Small intestine (tissue), 7 donors: ENCODE measurements at regions not wholly inside any gene's neighbourhood (a gene's known extent, or its start where the extent isn't known, plus 50 kb on each side); places are given as distances from the start of the nearest gene placed in this dataset.

Source experiments
- DNase-seq, 2 donors: peaks; one replicate each; pipeline versions ENCODE4 v3.0.0 to v3.0.0-alpha.2; 2013
- FAIRE-seq: peaks from 2 replicates; lab custom pipeline; 2012; peaks lifted over from hg19 to GRCh38; lab: Jason Lieb, UNC
- H3K27ac ChIP-seq, 3 donors: one replicate each; pipeline ENCODE4 v1.5.1; 2013; ENCODE audit warnings: low read length in 2 of 3, mild to moderate bottlenecking in 2 of 3, control low read depth in 1 of 3, inconsistent platforms in 1 of 3, low read depth in 1 of 3, moderate library complexity in 1 of 3
- H3K27me3 ChIP-seq, 3 donors: one replicate each; pipeline ENCODE4 v1.6.1; 2013; ENCODE audit warnings: low read length in 3 of 3, inconsistent platforms in 1 of 3; ENCODE audit not compliant: control insufficient read depth in 3 of 3, insufficient read depth in 3 of 3
- H3K36me3 ChIP-seq, 3 donors: one replicate each; pipeline ENCODE4 v1.6.1; 2013; ENCODE audit warnings: low read length in 3 of 3, inconsistent platforms in 1 of 3, low read depth in 1 of 3, mild to moderate bottlenecking in 1 of 3, moderate library complexity in 1 of 3; ENCODE audit not compliant: control insufficient read depth in 3 of 3, insufficient read depth in 2 of 3
- H3K4me1 ChIP-seq, 3 donors: one replicate each; pipeline ENCODE4 v1.6.1; 2013; ENCODE audit warnings: low read length in 2 of 3, inconsistent platforms in 1 of 3, low read depth in 1 of 3, mild to moderate bottlenecking in 1 of 3, moderate library complexity in 1 of 3; ENCODE audit not compliant: control insufficient read depth in 3 of 3, insufficient read depth in 2 of 3
- H3K4me3 ChIP-seq, 3 donors: one replicate each; pipeline ENCODE4 v1.5.1; 2013; ENCODE audit warnings: low read length in 3 of 3, control low read depth in 1 of 3, inconsistent platforms in 1 of 3, low read depth in 1 of 3, mild to moderate bottlenecking in 1 of 3, moderate library complexity in 1 of 3
- H3K9me3 ChIP-seq, 2 donors: one replicate each; pipeline ENCODE4 v1.6.1; 2013; ENCODE audit warnings: low read depth in 1 of 2, low read length in 1 of 2; ENCODE audit not compliant: control insufficient read depth in 2 of 2, insufficient read depth in 1 of 2
- WGBS, 3 donors: extraction: QIAGEN DNeasy Blood & Tissue Kit; methylation state at CpG; one replicate each; pipeline ENCODE4 v1.1.7; 2013; 5-methylcytosine and 5-hydroxymethylcytosine counted together
- donor health status: healthy with polysubstance abuse.
- donor health status: control.
- donor health status: control.
- donor health status: Bipolar disorder and iron deficiency.
- donor health status: healthy.

- 48 to 61% (median 55%) methylated on average over 1 of the region's 1 CpG for WGBS, 3 donors
- Histone ChIP-seq H3K9me3 (peaks cover 0 to 6% of the 10 kb centered on the region in 2 donors), H3K27ac (no peak overlapping the region)
Observed at GRCh38 chr7:46710927-46711326, 789.9 kb upstream of the IGFBP3 start.

GRCh38 chr7:46707973-46708372, 786.9 kb upstream of the IGFBP3 start:
- Histone ChIP-seq H3K27me3 (no peaks in the 10 kb centered on the region), H3K36me3 (no peaks in the 10 kb centered on the region), H3K4me3 (no peak overlapping the region), H3K4me1 (no peaks in the 10 kb centered on the region), H3K9me3 (peaks cover 0 to 4% of the 10 kb centered on the region in 2 donors), H3K27ac (no peak overlapping the region)
- FAIRE-seq (no peak), DNase-seq (no peak)

More at GRCh38 chr7:46710927-46711326, 789.9 kb upstream of the IGFBP3 start:
- Histone ChIP-seq H3K36me3 (no peaks in the 10 kb centered on the region), H3K4me1 (peaks cover 0 to 14% (median 2%) of the 10 kb centered on the region in 3 donors), H3K27me3 (no peaks in the 10 kb centered on the region), H3K4me3 (no peak overlapping the region)
- FAIRE-seq (no peak), DNase-seq (no peak)

GRCh38 chr7:46705386-46706255, 784.5 kb upstream of the IGFBP3 start:
- H3K9me3 ChIP-seq: peaks cover 0 to 4% of the 10 kb centered on the region in 2 donors
- no peaks in the 10 kb centered on the region for H3K4me1 ChIP-seq
- FAIRE-seq: no peak
- WGBS, 3 donors: 61 to 85% (median 75%) methylated on average over 7 of the region's 7 CpGs
- no peaks in the 10 kb centered on the region for H3K36me3 ChIP-seq
- H3K27me3 ChIP-seq: no peaks in the 10 kb centered on the region
- H3K27ac ChIP-seq: no peak overlapping the region
- no peak overlapping the region for H3K4me3 ChIP-seq
- no peak for DNase-seq

GRCh38 chr7:46696741-46697140, 775.7 kb upstream of the IGFBP3 start:
- DNase-seq: no peak
- Histone ChIP-seq H3K4me3 (no peak overlapping the region), H3K4me1 (peaks cover 0 to 7% (median 0%) of the 10 kb centered on the region in 3 donors), H3K27ac (no peak overlapping the region), H3K9me3 (peaks cover 0 to 2% of the 10 kb centered on the region in 2 donors), H3K27me3 (no peaks in the 10 kb centered on the region), H3K36me3 (no peaks in the 10 kb centered on the region)
- WGBS, 3 donors: 42 to 57% (median 55%) methylated on average over 1 of the region's 1 CpG
- FAIRE-seq: no peak

- no peaks in the 10 kb centered on the region for H3K36me3 ChIP-seq
- H3K4me3 ChIP-seq: no peak overlapping the region
- WGBS, 3 donors: 15 to 65% (median 34%) methylated on average over 3 of the region's 3 CpGs
- no peaks in the 10 kb centered on the region for H3K27me3 ChIP-seq
- H3K27ac ChIP-seq: peak overlapping the region in 2 of 3 donors; percentile 0 to 80
- peaks cover 0 to 2% of the 10 kb centered on the region in 2 donors for H3K9me3 ChIP-seq
- DNase-seq (peak; percentile 74 to 78), FAIRE-seq (no peak)
- peaks cover 0 to 7% (median 0%) of the 10 kb centered on the region in 3 donors for H3K4me1 ChIP-seq
Observed at GRCh38 chr7:46695051-46695708, 774.1 kb upstream of the IGFBP3 start.

- Histone ChIP-seq H3K27ac (no peak overlapping the region), H3K27me3 (no peaks in the 10 kb centered on the region), H3K36me3 (no peaks in the 10 kb centered on the region), H3K9me3 (peaks cover 0 to 2% of the 10 kb centered on the region in 2 donors), H3K4me1 (peaks cover 0 to 7% (median 0%) of the 10 kb centered on the region in 3 donors), H3K4me3 (no peak overlapping the region)
- DNase-seq (no peak), FAIRE-seq (no peak)
- WGBS, 3 donors: 61 to 77% (median 64%) methylated on average over 5 of the region's 5 CpGs
Observed at GRCh38 chr7:46694058-46694457, 773.0 kb upstream of the IGFBP3 start.

- H3K4me3 ChIP-seq: no peak overlapping the region
- H3K27me3 ChIP-seq: no peaks in the 10 kb centered on the region
- H3K27ac ChIP-seq: no peak overlapping the region
- no peaks in the 10 kb centered on the region for H3K4me1 ChIP-seq
- H3K36me3 ChIP-seq: no peaks in the 10 kb centered on the region
- peaks cover 0 to 9% of the 10 kb centered on the region in 2 donors for H3K9me3 ChIP-seq
- 79 to 84% (median 84%) methylated on average over 1 of the region's 1 CpG for WGBS, 3 donors
- DNase-seq: no peak
- no peak for FAIRE-seq
Observed at GRCh38 chr7:46687203-46687602, 766.1 kb upstream of the IGFBP3 start.

- FAIRE-seq (no peak), DNase-seq (no peak)
- Histone ChIP-seq H3K36me3 (no peaks in the 10 kb centered on the region), H3K27ac (no peak overlapping the region), H3K9me3 (peaks cover 0 to 9% of the 10 kb centered on the region in 2 donors), H3K27me3 (no peaks in the 10 kb centered on the region), H3K4me1 (no peaks in the 10 kb centered on the region), H3K4me3 (no peak overlapping the region)
- WGBS, 3 donors: 54 to 78% (median 66%) methylated on average over 2 of the region's 2 CpGs
Observed at GRCh38 chr7:46685051-46685450, 764.0 kb upstream of the IGFBP3 start.
